Neural progenitor cell (in vitro differentiated cells): ENCODE measurements at regions not wholly inside any gene's neighbourhood (a gene's known extent, or its start where the extent isn't known, plus 50 kb on each side); places are given as distances from the start of the nearest gene placed in this dataset.

Experiments
- CTCF ChIP-seq: fragments of 200-600 bp; sonication (generic); IDR thresholded peaks from 2 replicates; pipeline ENCODE4 v1.5.1; 2017; ENCODE audit warnings: antibody characterized with exemption, mild to moderate bottlenecking
- EZH2 ChIP-seq: fragments of 200-600 bp; sonication (generic); IDR thresholded peaks from 2 replicates; pipeline ENCODE4 v1.6.1; 2017; ENCODE audit warnings: antibody characterized with exemption, mild to moderate bottlenecking, moderate library complexity
- EZH2phosphoT487 ChIP-seq: fragments of 200-600 bp; sonication (generic); IDR thresholded peaks from 2 replicates; pipeline ENCODE4 v1.6.1; 2017; ENCODE audit warnings: antibody characterized with exemption

- TF ChIP-seq CTCF (no peak), EZH2 (no peak), EZH2phosphoT487 (no peak)
Measured at GRCh38 chr15:85932391-85932790, 137.7 kb upstream of the KLHL25 start.
